ENCODE measurements at regions not wholly inside any gene's neighbourhood (a gene's known extent, or its start where the extent isn't known, plus 50 kb on each side); places are given as distances from the start of the nearest gene placed in this dataset.

GRCh38 chr7:114860206-114860605, 61.7 kb upstream of the MDFIC start:
- peaks cover 5% of the 10 kb centered on the region for H3K4me1 Mint-ChIP-seq
- no peak overlapping the region for H3K4me3 Mint-ChIP-seq
- no peaks in the 10 kb centered on the region for H3K36me3 Mint-ChIP-seq (ENCODE audit: low read depth)
- no peak for TF ChIP-seq CTCF (conservative IDR thresholded peaks at IDR 0.05)
- H3K9me3 Mint-ChIP-seq, result no peaks in the 10 kb centered on the region
- H3K27ac Mint-ChIP-seq (ENCODE audit: unreplicated experiment), result no peak overlapping the region
- no peak for DNase-seq (ENCODE audit: low read depth, low spot score)
- H3K27me3 Mint-ChIP-seq (ENCODE audit: low read depth), result no peaks in the 10 kb centered on the region

- Mint-ChIP-seq H3K27me3 (ENCODE audit: low read depth) (no peaks in the 10 kb centered on the region), H3K9me3 (no peaks in the 10 kb centered on the region), H3K4me1 (no peaks in the 10 kb centered on the region), H3K4me3 (no peak overlapping the region), H3K36me3 (ENCODE audit: low read depth) (no peaks in the 10 kb centered on the region), H3K27ac (ENCODE audit: unreplicated experiment) (no peak overlapping the region)
- DNase-seq (ENCODE audit: low read depth, low spot score), result no peak
- TF ChIP-seq CTCF (conservative IDR thresholded peaks at IDR 0.05), result no peak
Observed at GRCh38 chr7:114862406-114862805, 59.5 kb upstream of the MDFIC start.

- Mint-ChIP-seq H3K4me1 (no peaks in the 10 kb centered on the region), H3K27ac (ENCODE audit: unreplicated experiment) (no peak overlapping the region), H3K4me3 (no peak overlapping the region), H3K27me3 (ENCODE audit: low read depth) (no peaks in the 10 kb centered on the region), H3K9me3 (no peaks in the 10 kb centered on the region), H3K36me3 (ENCODE audit: low read depth) (no peaks in the 10 kb centered on the region)
- DNase-seq (ENCODE audit: low read depth, low spot score), result no peak
- no peak for TF ChIP-seq CTCF (conservative IDR thresholded peaks at IDR 0.05)
Observed at GRCh38 chr7:114864278-114864677, 57.6 kb upstream of the MDFIC start.

GRCh38 chr7:114865564-114865963, 56.3 kb upstream of the MDFIC start:
- TF ChIP-seq CTCF (conservative IDR thresholded peaks at IDR 0.05), result peak; percentile 67
- DNase-seq (ENCODE audit: low read depth, low spot score), result peak; percentile 9
- Mint-ChIP-seq H3K27me3 (ENCODE audit: low read depth) (no peaks in the 10 kb centered on the region), H3K9me3 (no peaks in the 10 kb centered on the region), H3K4me3 (no peak overlapping the region), H3K36me3 (ENCODE audit: low read depth) (no peaks in the 10 kb centered on the region), H3K27ac (ENCODE audit: unreplicated experiment) (no peak overlapping the region), H3K4me1 (no peaks in the 10 kb centered on the region)

Data from neural crest cell (in vitro differentiated cells).